ENCODE measurements at regions not wholly inside any gene's neighbourhood (a gene's known extent, or its start where the extent isn't known, plus 50 kb on each side); places are given as distances from the start of the nearest gene placed in this dataset.
"Not testable (repeated sequence)": the region's sequence is repeated elsewhere in the genome, so short reads cannot be mapped to it uniquely, and the experiment has no call there.

GRCh38 chr3:194189243-194189791, 53.4 kb downstream of the HES1 start:
- FAIRE-seq (no peak), DNase-seq (ENCODE audit: low read depth) (no peak)
- Histone ChIP-seq H3K4me3 (ENCODE audit: low read depth, low read length) (no peak overlapping the region), H3K27me3 (ENCODE audit: control insufficient read depth, insufficient read depth, low read length) (no peaks in the 10 kb centered on the region), H3K36me3 (ENCODE audit: control insufficient read depth, insufficient read depth, low read length) (no peaks in the 10 kb centered on the region)
- TF ChIP-seq CTCF (IDR thresholded peaks at IDR 0.05; ENCODE audit: insufficient read depth, low read length, severe bottlenecking) = no peak

GRCh38 chr3:194191850-194192249, 55.9 kb downstream of the HES1 start:
- not testable (repeated sequence) for H3K4me3 ChIP-seq (ENCODE audit: low read depth, low read length); FAIRE-seq

DNA sequence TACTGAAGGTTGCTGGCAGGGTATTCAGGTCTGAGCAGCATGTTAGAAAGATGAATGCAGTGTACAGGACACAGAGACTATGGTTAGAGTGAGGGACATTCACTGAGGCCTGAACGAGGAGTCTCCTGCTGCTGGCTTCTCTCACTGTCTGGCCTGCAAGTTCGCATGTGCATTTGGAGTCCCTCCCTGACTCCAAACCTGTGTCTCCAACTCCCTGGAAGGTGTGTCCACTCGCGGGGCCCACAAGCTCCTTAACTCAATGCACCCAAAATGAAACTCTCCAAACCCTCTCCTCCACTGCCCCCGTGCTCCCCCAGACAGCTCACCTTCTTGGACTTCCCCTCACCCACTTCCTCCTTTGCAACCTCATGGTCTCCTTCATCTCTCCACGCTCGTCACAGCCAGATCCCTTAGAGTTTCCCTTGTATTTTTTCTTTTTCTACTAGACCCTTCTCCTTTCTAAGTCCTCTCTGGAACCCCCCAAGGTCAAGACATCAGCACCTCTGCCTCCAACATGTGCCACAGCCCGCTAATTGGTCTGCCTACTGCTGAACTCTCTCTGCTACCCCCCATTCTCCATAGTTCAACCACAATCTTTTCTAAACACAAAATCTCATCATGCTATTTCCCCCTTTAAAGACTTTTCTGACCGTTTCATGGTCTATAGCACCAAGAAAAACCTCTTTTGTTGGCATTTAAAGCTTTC, 58.3 kb downstream of the HES1 start:
- H3K4me3 ChIP-seq (ENCODE audit: low read depth, low read length) = no peak overlapping the region
- no peaks in the 10 kb centered on the region for H3K36me3 ChIP-seq (ENCODE audit: control insufficient read depth, insufficient read depth, low read length)
- FAIRE-seq (no peak), DNase-seq (ENCODE audit: low read depth) (no peak)
- no peak for TF ChIP-seq CTCF (IDR thresholded peaks at IDR 0.05; ENCODE audit: insufficient read depth, low read length, severe bottlenecking)
- H3K27me3 ChIP-seq (ENCODE audit: control insufficient read depth, insufficient read depth, low read length) = no peaks in the 10 kb centered on the region

More at GRCh38 chr3:194191850-194192249, 55.9 kb downstream of the HES1 start:
- not testable (repeated sequence) for DNase-seq (ENCODE audit: low read depth); H3K27me3 ChIP-seq (ENCODE audit: control insufficient read depth, insufficient read depth, low read length); H3K36me3 ChIP-seq (ENCODE audit: control insufficient read depth, insufficient read depth, low read length)

GRCh38 chr3:194194757-194195085, 58.8 kb downstream of the HES1 start:
- FAIRE-seq (no peak), DNase-seq (ENCODE audit: low read depth) (no peak)
- no peaks in the 10 kb centered on the region for H3K27me3 ChIP-seq (ENCODE audit: control insufficient read depth, insufficient read depth, low read length)
- no peaks in the 10 kb centered on the region for H3K36me3 ChIP-seq (ENCODE audit: control insufficient read depth, insufficient read depth, low read length)
- H3K4me3 ChIP-seq (ENCODE audit: low read depth, low read length) = no peak overlapping the region
- no peak for TF ChIP-seq CTCF (IDR thresholded peaks at IDR 0.05; ENCODE audit: insufficient read depth, low read length, severe bottlenecking)

- no peak for DNase-seq (ENCODE audit: low read depth)
- TF ChIP-seq CTCF (IDR thresholded peaks at IDR 0.05; ENCODE audit: insufficient read depth, low read length, severe bottlenecking) = no peak
- Histone ChIP-seq H3K4me3 (ENCODE audit: low read depth, low read length) (no peak overlapping the region), H3K36me3 (ENCODE audit: control insufficient read depth, insufficient read depth, low read length) (no peaks in the 10 kb centered on the region), H3K27me3 (ENCODE audit: control insufficient read depth, insufficient read depth, low read length) (no peaks in the 10 kb centered on the region)
- no peak for FAIRE-seq
These were observed 59.7 kb downstream of the HES1 start for GRCh38 chr3:194195611-194196010.

DNA sequence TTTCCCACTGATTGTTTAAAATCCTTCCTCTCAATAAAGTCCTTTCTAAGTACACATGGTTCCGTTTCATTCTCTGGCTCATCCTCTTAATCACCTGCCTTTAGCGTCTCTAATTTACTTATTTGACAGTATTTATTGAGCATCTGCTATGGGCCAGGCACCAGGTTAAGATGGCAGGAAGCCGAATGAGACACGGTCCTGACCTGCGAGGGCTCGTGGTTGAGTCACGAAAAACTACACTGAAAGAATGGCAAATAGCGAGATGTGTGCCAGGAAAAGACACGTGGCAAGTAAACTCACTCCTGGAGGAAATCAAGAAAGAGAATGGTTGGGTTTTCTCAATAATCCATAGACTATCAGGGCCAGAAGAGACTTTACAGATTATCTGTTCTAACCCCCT, 60.9 kb downstream of the HES1 start:
- TF ChIP-seq CTCF (IDR thresholded peaks at IDR 0.05; ENCODE audit: insufficient read depth, low read length, severe bottlenecking) = no peak
- H3K36me3 ChIP-seq (ENCODE audit: control insufficient read depth, insufficient read depth, low read length) = no peaks in the 10 kb centered on the region
- DNase-seq (ENCODE audit: low read depth) = peak; percentile 31
- H3K4me3 ChIP-seq (ENCODE audit: low read depth, low read length) = no peak overlapping the region
- no peak for FAIRE-seq
- H3K27me3 ChIP-seq (ENCODE audit: control insufficient read depth, insufficient read depth, low read length) = no peaks in the 10 kb centered on the region

All from bronchial epithelial cell (primary cell).